Lower leg skin (tissue), 3 donors: ENCODE measurements at regions not wholly inside any gene's neighbourhood (a gene's known extent, or its start where the extent isn't known, plus 50 kb on each side); places are given as distances from the start of the nearest gene placed in this dataset.

Source experiments
- POLR2A ChIP-seq, 2 donors: fragments of 450-650 bp; IDR thresholded peaks; one replicate each; pipeline ENCODE4 v1.6.1; 2016 to 2017; ENCODE audit warnings: antibody characterized with exemption in 2 of 2, mild to moderate bottlenecking in 1 of 2, moderate library complexity in 1 of 2
- TF ChIP-seq, protein P1 (sequence below), 3 donors: fragments of 450-650 bp; IDR thresholded peaks; one replicate each; pipeline ENCODE4 v1.5.1; 2016; ENCODE audit warnings: antibody characterized with exemption in 3 of 3, mild to moderate bottlenecking in 3 of 3, moderate library complexity in 2 of 3

DNA sequence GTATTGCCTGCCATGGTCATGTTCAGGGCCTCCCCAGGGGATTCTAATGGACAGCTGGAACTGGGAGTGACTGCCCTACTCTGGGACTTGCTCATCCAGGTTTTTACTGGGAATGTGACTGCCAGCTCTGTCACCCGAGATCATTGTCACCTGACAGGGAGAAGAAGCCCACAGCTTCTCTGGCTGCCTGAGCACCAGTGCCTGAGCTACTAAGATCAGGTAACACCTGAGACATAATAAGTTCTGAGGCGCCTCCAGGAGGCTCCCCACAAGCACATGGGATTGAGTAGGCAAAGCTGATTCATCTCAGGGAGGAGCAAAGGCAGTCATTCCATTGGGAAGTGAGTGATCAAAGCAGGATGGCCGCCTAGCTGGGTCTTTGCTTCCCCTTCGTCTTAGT, 84.2 kb upstream of the GALNT18 start:
- TF ChIP-seq, protein P1, sequence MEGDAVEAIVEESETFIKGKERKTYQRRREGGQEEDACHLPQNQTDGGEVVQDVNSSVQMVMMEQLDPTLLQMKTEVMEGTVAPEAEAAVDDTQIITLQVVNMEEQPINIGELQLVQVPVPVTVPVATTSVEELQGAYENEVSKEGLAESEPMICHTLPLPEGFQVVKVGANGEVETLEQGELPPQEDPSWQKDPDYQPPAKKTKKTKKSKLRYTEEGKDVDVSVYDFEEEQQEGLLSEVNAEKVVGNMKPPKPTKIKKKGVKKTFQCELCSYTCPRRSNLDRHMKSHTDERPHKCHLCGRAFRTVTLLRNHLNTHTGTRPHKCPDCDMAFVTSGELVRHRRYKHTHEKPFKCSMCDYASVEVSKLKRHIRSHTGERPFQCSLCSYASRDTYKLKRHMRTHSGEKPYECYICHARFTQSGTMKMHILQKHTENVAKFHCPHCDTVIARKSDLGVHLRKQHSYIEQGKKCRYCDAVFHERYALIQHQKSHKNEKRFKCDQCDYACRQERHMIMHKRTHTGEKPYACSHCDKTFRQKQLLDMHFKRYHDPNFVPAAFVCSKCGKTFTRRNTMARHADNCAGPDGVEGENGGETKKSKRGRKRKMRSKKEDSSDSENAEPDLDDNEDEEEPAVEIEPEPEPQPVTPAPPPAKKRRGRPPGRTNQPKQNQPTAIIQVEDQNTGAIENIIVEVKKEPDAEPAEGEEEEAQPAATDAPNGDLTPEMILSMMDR (IDR thresholded peaks at IDR 0.05): no peak
- TF ChIP-seq POLR2A (IDR thresholded peaks at IDR 0.05): no peak
